Limb (tissue), 2 donors: ENCODE measurements at regions not wholly inside any gene's neighbourhood (a gene's known extent, or its start where the extent isn't known, plus 50 kb on each side); places are given as distances from the start of the nearest gene placed in this dataset.

Experiments
- DNase-seq, 2 donors: peaks; one replicate each; pipeline ENCODE4 v3.0.0-alpha.2; 2016; ENCODE audit errors: extremely low spot score in 2 of 2

DNA sequence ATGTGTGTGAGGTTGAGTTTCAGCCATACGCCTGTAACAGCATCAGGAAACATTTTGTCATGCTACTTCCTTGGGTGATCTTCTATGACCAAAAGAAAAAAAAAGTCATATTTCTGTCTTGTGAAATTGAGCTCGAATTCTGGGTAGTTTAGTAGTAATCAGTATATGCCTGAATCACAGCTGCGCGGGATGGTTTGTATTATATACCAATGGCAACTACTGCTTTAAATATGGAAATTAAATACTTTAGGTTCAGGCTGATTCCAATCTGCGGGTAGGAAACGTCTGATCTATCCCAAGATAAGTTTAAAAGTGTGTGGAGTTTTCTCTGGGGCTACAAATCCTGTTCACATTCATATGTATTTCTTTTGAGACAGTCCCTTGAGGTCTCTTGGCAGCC is 115.6 kb upstream of the FERMT1 start:
- DNase-seq, result no peak

DNA sequence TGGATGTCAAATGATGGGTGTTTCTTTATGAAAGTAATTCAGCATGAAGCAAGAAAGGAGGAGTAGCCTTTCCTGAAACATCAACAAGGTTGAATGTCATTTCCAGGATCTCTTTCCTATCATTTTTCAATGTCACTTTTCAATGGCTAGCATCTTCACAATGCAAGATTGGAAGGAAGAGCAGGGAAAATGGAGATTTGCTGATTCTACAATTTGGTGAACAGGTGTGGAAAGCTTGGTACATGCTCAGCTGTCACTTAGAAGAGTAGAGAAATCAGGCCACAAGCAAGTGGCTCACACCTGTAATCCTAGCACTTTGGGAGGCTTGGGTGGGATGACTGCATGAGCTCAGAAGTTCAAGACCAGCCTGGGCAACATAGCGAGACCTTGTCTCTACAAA is 112.7 kb upstream of the FERMT1 start:
- DNase-seq, result no peak

DNA sequence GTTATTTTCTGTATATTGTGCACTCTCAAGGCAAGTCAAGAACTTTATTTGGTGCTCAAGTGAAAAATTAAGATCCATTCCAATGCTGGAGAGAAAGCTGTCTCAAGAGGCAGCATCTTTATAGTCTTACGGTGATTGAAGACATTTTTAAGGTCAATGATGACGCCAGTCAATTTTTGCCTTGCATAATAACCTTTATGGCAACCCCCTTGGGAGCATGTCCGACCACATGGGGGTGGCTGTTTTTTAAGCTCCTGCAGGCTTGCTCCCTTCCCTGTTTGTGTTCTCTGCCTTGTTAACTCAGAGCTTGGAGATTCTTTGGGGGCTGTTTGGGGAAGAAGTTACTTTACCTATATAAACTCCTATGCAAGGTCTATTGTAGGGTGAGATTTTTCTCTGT is 109.6 kb upstream of the FERMT1 start:
- no peak for DNase-seq

DNA sequence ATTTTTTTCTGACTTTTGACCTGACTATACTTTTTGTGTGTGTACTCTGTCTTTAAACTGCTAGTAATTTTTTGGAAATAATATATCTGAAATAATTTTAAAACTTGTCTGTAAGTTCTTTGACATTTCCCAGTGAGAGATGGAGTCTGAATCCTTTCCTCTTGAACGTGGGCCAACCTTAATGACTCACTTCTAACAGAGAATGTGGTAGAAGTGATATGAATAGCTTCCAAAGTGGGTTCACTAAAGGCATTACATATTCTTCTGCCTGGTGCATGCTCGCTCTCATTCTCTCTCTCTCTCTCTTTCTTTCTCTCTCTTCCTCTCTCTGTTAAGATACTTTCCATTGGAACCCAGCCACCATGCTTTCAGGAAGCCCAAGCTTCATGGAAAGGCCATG is 108.7 kb upstream of the FERMT1 start:
- DNase-seq, result no peak

DNA sequence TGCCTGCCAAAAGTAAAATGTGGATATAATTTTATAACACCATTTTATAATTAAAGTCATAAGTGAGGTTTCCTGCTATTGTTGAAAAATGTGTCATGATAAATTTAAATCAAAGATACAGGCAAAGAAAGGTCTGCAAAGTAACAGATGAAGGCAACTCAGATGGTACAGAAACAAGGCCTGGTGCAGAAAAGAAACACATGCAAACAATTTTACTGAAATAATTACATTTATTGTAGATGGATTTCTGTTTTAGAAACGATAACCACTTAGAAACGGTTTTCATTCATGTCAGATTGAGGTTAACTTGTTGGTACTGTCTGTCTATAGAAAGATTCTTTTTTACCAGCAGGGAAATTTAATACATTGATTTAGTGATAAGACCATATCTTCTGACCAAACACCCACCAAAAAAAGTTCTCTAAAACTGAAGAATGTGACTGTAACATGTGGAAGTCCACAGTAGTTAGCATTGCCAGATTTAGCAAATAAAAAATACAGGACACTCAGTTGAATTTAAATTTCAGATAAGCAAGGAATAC is 105.5 kb upstream of the FERMT1 start:
- DNase-seq, result peak in 1 of 2 donors; percentile 16

DNA sequence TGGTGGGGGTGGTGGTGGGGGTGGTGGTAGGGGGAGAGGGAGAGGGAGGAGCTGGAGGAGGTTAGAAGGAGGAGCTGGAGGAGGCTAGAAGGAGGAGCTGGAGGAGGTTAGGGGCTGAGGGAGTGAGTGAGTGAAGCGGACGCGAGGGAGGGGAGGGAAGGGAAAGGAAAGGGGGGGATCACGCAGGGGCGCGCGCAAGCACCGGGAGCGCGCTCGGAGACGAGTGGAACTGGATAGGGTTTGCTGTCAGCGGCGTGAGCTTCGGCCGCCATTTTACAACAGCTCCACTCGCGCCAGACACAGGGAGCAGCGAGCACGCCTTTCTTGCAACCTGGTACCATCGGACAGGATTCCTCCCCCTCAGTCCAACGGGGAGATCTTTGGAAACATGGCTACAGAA is 90.5 kb upstream of the FERMT1 start:
- no peak for DNase-seq

DNA sequence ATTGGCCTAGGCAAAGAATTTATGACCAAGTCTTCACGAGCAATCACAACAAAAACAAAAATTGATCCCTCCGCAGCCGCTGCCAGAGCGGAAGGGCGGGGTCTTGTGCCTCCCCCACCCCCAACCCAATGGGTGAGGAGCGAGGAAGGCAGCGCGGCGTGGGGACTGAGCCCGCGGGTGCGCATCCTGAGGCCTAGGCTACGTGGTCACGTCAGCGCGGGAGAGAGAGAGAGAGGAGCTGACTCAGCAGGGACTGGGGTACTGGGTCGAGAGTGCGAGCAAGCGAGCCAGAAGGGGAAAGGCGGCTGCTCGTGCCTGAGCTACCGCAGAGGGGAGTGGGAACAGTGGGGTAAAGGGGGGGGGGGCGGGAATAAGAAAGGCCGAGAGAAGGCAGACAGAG is 90.1 kb upstream of the FERMT1 start:
- DNase-seq, result no peak

DNA sequence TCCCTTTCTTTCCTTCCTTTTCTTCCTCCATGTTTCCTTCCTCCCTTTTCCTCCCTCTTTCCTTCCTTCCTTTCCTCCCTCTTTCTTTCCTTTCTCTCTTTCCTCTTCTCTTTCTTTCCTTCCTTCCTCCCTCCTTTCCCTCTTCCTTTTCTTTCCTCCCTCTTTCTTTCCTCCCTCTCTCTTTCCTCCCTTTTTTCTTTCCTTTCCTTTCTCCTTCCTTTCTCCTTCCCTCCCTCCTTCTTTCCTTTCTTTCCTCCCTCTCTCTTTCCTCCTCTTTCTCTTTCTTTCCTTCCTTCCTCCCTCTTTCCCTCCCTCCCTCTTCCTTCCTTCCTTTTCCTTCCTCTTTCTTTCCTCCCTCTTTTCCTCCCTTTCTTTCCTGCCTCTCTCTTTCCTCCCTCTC is 86.3 kb upstream of the FERMT1 start:
- DNase-seq, result no peak

DNA sequence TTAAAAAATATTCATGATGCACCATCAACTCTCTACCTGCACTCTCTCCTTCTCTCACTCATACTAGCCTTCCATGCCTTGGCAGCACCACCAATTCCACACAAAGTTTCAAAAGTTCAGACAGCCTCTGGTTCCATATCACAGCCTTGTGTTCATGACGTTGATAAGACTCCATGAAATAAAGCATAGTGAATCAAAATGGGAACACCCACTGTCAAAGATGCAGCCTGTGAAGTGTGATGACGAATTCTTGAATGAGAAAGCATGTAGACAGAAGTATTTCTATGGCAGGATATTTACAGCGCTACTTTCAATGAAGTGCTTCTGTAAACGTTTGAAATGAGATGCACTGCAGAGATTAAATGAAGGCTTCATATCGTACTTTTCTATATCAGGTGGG is 77.3 kb upstream of the FERMT1 start:
- DNase-seq, result no peak

DNA sequence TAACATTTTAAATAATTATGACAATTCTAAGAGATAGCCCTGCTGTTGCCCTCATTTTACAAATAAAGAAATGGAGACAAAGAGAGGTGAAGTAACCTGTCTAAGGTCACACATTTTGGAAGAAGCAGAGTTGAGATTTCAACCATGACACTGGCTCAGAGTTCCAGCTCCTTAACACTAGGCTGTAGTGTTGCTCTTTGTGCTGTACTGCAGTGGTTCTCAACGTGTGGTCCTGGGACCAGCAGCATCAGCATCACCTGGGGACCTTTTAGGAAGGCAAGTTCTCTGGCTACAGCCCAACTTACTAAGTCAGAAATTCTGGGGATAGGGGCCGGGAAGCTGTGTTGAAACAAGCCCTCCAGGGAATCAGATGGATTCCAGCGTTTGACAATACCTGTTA is 62.4 kb upstream of the FERMT1 start:
- no peak for DNase-seq

DNA sequence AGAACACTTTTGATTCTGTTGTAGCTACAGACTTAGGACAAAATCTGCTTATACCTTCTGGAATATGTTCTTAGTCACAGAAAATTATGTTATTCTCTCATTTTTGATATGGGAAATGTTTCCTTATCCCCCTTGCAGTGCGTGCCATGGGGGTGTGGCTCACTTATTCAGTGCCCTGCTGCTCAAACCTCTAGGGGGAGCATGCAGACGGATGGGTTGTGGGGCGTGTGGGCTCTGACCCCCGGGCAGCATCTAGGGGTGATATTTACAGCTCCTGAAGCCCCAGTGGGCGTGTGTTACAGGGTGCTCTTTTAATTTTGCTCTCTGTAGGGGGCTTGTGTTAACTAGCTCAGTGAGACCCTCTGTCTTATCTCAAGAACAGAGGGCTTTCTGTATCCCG is 61.3 kb upstream of the FERMT1 start:
- DNase-seq, result no peak

DNA sequence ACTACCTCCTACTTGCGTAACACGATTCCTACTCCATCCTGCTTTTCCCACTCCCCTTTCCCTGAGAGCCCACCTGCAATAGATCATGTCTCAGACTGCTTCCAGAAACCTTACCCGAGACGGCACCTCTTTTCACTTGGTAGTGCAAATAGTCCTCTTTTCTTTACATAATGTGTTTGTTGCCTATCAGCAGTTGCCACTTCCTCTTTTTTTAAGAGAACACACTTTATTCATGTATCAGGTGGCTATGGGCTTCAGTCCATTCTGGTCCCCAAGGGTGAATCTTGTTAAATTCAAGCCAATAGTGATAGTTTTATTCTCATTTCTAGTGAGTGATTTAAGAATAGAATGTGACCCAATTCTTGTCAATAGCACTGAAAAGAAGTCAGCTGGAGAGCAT is 57.7 kb upstream of the FERMT1 start:
- DNase-seq, result no peak

DNA sequence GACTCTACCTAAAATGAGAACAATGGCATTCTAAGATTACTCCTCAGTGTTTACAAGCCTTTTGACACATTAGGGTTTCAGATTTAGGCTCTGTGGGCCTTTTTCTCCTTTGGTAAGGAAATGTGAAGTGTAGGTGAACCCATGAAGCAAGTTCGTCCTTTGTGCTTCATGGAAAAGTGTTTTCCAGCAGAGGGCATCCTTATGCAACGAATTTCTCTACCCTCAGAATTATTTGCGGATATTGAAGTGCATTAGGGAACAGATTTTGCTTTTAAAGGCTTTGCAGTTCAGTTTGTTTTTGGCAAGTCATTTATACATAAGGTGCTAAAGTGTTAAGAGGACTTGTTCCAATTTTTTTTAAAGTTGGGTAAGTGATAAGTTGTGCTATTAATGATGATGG is 55.7 kb upstream of the FERMT1 start:
- DNase-seq, result peak in 1 of 2 donors; percentile 70

DNA sequence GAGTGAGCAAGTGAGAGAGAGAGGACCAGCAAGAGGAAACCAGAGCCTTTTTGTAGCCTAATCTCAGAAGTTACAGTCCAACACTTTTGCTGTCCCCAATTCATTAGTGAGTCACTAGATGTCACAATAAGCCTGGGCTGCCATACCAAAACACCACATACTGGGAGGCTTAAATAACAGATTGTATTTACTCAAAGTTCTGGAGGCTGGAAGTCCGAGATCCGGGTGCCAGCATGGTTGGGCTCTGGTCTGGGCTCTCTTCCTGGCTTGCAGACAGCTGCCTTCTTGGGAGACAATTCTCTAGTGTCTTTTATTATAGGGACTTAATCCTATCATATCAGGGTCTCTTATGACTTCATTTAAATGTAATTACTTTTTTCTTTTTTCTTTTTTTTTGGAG is 50.7 kb upstream of the FERMT1 start:
- DNase-seq, result no peak
